ENCODE measurements at regions not wholly inside any gene's neighbourhood (a gene's known extent, or its start where the extent isn't known, plus 50 kb on each side); places are given as distances from the start of the nearest gene placed in this dataset.

DNA sequence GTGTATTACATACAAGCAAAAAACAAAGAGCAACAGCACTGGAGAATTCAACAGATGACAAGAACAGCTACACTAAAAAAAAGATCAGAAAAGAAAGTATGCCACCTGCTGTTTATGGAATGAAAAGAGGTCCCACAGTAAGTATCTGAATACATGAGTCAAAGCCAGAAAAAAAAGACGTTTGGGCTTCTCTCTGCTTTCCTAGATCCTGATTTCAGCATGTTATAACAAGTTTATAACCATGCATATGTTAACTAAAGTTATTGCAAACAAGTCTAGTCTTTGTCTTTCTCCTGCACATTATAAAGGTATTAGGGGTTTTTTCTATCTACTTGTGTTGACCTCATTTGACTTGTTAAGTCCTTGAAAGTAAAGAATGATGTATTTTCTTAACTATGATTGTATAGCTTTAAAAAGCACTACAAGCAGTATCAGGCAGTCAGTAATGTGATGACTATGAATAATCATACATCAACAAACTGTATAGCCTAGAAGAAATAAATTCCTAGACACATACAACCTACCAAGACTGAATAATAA lies 108.5 kb upstream of the COL5A2 start:
- no peak for TF ChIP-seq POLR2A (IDR thresholded peaks at IDR 0.05; ENCODE audit: low read depth, low read length)
- TF ChIP-seq POLR2AphosphoS5 (IDR thresholded peaks at IDR 0.05; ENCODE audit: low read depth, low read length) = no peak
- no peak for TF ChIP-seq TAF1 (IDR thresholded peaks at IDR 0.05; ENCODE audit: low read depth, low read length)
- TF ChIP-seq SPI1 (IDR thresholded peaks at IDR 0.05; ENCODE audit: low read depth, low read length) = 0 out of 2 replicates have a peak, but pooled peaks have one; percentile 6
- TF ChIP-seq POU2F2 (IDR thresholded peaks at IDR 0.05; ENCODE audit: low read depth, low read length) = no peak
